ENCODE measurements at regions not wholly inside any gene's neighbourhood (a gene's known extent, or its start where the extent isn't known, plus 50 kb on each side); places are given as distances from the start of the nearest gene placed in this dataset.
"Not testable (repeated sequence)": the region's sequence is repeated elsewhere in the genome, so short reads cannot be mapped to it uniquely, and the experiment has no call there.

- not testable (repeated sequence) for DNase-seq
These were observed 104.3 kb downstream of the MTPN start for GRCh38 chr7:135872861-135873260.

- no peak for DNase-seq
These were observed 114.2 kb upstream of the FAM180A start for GRCh38 chr7:135862586-135863340.

- no peak for DNase-seq
These were observed 110.9 kb upstream of the FAM180A start for GRCh38 chr7:135859538-135859937.

- no peak for DNase-seq
These were observed 110.2 kb upstream of the FAM180A start for GRCh38 chr7:135858851-135859250.

GRCh38 chr7:135858379-135858778, 109.8 kb upstream of the FAM180A start:
- no peak for DNase-seq

- DNase-seq: no peak
These were observed 109.1 kb upstream of the FAM180A start for GRCh38 chr7:135857519-135858274.

GRCh38 chr7:135856356-135857144, 107.9 kb upstream of the FAM180A start:
- DNase-seq: no peak

- DNase-seq: no peak
These were observed 107.2 kb upstream of the FAM180A start for GRCh38 chr7:135855846-135856245.

GRCh38 chr7:135853499-135853898, 104.9 kb upstream of the FAM180A start:
- no peak for DNase-seq

GRCh38 chr7:135853008-135853407, 104.4 kb upstream of the FAM180A start:
- DNase-seq: no peak

- DNase-seq: no peak
These were observed 98.6 kb upstream of the FAM180A start for GRCh38 chr7:135847242-135847641.

GRCh38 chr7:135846339-135846738, 97.7 kb upstream of the FAM180A start:
- DNase-seq: no peak

GRCh38 chr7:135845415-135846075, 96.9 kb upstream of the FAM180A start:
- DNase-seq: no peak

- DNase-seq: no peak
These were observed 96.3 kb upstream of the FAM180A start for GRCh38 chr7:135844903-135845302.

GRCh38 chr7:135843214-135843613, 94.6 kb upstream of the FAM180A start:
- DNase-seq: no peak

- DNase-seq: no peak
These were observed 94.0 kb upstream of the FAM180A start for GRCh38 chr7:135842446-135843179.

GRCh38 chr7:135840591-135840990, 92.0 kb upstream of the FAM180A start:
- no peak for DNase-seq

GRCh38 chr7:135837675-135838074, 89.1 kb upstream of the FAM180A start:
- no peak for DNase-seq

- no peak for DNase-seq
These were observed 85.7 kb upstream of the FAM180A start for GRCh38 chr7:135834266-135834665.

- no peak for DNase-seq
These were observed 85.0 kb upstream of the FAM180A start for GRCh38 chr7:135833642-135834041.

GRCh38 chr7:135831455-135832195, 83.0 kb upstream of the FAM180A start:
- DNase-seq: no peak

All from midbrain (tissue), 1 donor.